Panc1 (cell line): ENCODE measurements at regions not wholly inside any gene's neighbourhood (a gene's known extent, or its start where the extent isn't known, plus 50 kb on each side); places are given as distances from the start of the nearest gene placed in this dataset.

ENCODE experiments used
- CTCF ChIP-seq: fragments of 450-650 bp; IDR thresholded peaks from 2 replicates; pipeline ENCODE4 v1.5.1; 2017; ENCODE audit warnings: mild to moderate bottlenecking
- POLR2AphosphoS5 ChIP-seq: IDR thresholded peaks from 2 replicates; pipeline ENCODE4 v1.6.1; 2012; ENCODE audit warnings: mild to moderate bottlenecking, low read depth, low read length, moderate library complexity
- REST ChIP-seq, 2 experiments: IDR thresholded peaks; 2 replicates each; pipeline ENCODE4 v1.6.1; 2011 to 2012; ENCODE audit warnings: low read depth in 2 of 2, control low read depth in 1 of 2, low read length in 1 of 2, mild to moderate bottlenecking in 1 of 2, moderate library complexity in 1 of 2; ENCODE audit not compliant: insufficient read depth in 1 of 2
- SIN3A ChIP-seq: IDR thresholded peaks from 2 replicates; pipeline ENCODE4 v1.6.1; 2012; ENCODE audit warnings: low read depth, mild to moderate bottlenecking, low read length, moderate library complexity, borderline replicate concordance; ENCODE audit not compliant: insufficient read depth
- TCF7L2 ChIP-seq: IDR thresholded peaks from 2 replicates; pipeline ENCODE4 v1.6.1; 2011; ENCODE audit warnings: mild to moderate bottlenecking, low read depth, low read length, inconsistent platforms

GRCh38 chr16:65827231-65827630 is 539.3 kb upstream of the CDH5 start:
- TF ChIP-seq CTCF (no peak), REST (IDR thresholded peaks at IDR 0.05; ENCODE audit: insufficient read depth in 1 of 2, low read depth in 2 of 2, low read length in 1 of 2) (no peak), SIN3A (no peak), POLR2AphosphoS5 (no peak), TCF7L2 (no peak)
